ENCODE measurements at regions not wholly inside any gene's neighbourhood (a gene's known extent, or its start where the extent isn't known, plus 50 kb on each side); places are given as distances from the start of the nearest gene placed in this dataset.

DNA sequence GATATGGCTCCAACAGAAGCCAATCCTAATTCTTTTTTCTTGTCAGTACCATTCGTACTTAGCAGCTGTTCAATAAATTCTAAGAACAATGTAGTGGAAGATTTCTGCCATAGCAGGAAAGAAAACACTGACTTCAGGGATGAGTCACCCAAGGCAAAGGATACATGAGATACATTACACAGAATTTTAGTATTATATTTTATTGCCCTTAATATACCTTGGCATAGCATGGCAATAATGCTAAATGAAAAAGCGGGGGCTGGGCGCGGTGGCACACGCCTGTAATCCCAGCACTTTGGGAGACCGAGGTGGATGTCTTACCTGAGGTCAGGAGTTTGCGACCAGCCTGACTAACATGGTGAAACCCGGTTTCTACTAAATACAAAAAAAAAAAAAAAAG is 619.1 kb upstream of the DAB2 start:
- DNase-seq (ENCODE audit: low read depth): no peak

DNA sequence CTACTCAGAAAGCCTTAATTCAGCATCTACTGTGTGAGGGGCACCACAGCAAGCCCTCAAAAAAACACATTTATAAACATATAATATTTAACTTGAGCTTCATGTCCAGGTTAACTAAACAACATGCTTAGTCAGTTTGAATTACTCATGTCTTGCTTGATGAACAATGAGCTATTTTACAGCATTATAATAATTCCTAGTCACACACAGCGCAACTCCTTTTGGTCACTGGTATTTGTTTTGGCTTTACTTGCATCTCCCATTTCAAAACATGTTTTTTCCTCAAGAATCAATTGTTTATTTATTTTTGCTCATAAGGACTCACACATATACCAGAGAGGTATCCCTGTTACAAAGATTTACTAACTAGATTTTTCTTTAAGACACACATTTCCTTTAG is 616.7 kb upstream of the DAB2 start:
- no peak for DNase-seq (ENCODE audit: low read depth)

DNA sequence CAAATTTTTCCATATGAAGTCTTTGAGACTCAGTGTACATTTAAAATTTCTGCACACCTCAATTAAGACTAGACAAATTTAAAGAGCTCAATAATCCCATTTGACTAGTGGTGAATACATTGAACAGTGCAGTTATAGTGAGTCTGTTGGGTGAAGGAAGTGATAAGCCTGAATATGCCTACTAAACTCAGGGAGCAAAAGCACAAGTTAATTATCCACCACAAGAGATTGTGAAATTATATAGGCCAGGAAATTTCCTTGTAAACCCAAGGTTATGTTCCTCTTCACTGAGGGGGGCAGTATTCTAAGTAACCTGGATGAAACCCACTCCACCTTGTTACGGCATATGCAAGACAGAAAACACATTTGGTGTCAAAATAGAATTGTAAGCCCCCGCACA is 612.9 kb upstream of the DAB2 start:
- no peak for DNase-seq (ENCODE audit: low read depth)

DNA sequence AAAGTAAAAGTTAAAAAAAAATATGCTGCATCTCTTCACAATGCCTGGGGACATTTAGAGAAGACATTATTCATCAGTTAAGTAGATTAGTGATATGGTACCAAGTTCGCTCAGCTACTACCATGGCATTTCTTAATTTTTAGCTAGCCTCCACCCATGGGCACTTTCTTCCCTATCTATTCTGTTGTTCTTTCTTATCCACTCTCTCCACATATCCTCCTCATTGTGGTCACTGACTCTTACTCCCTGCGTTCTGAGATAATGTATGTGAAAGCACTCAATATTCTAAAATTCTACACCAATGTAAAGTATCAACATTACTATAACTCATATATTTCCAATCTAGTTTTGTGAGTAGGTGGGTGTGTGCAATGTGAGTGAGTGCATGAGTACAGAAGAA is 609.7 kb upstream of the DAB2 start:
- DNase-seq (ENCODE audit: low read depth): no peak

DNA sequence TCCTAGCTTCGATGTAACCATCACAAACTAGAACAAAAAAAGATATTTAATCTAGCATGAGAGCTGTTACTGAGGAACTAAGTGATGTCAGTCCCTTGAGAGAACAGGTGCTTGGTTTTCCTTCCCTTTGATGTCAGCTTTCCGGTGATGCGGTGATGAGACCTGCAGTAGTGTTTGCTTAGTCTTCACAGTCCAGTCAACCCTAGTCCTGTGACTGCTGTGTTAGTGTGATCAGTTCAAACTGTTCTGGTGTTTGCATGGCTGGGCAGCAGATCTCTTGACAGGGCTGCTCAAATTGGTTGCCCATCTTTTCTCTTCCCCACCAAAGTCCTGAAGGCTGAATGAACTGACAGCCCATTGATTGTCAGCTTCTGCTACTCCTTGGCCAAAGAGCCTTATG is 608.6 kb upstream of the DAB2 start:
- DNase-seq (ENCODE audit: low read depth): no peak

DNA sequence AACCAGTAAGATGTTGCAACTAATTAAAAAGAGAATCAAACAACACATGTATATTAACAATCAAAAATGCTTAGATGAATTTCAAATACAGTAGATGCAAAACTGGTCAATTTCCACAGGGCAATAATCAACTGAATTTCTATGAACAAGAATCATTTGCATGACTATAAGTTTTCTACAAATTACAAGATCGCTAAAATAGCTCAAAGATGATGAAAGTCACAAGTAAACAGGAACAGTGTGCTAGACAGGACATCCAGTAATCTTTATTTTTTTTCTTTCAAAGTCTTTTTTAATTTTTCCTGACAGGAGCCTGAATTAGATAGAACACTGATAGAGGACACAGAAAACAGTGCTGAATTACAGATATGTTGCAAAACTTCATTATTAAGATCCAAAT is 608.2 kb upstream of the DAB2 start:
- DNase-seq (ENCODE audit: low read depth): no peak

DNA sequence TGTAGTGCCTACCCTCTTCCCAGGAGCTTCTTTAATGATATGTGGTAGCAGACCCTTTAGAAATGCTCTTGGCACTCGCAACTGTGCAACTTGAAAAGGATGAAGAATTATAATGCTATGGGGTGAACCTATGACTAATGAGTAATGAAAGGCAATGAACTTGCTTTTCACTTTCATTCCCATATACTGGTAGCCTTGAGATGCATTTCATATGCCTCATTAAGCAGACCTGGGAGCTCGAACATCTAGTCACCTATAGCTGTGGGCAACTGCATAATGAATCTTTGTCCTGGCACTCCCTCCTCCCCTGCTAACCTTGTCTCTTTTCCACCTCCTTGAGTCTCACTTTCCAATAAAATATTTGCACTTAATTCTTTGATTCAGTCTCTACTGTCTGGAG is 605.9 kb upstream of the DAB2 start:
- no peak for DNase-seq (ENCODE audit: low read depth)

DNA sequence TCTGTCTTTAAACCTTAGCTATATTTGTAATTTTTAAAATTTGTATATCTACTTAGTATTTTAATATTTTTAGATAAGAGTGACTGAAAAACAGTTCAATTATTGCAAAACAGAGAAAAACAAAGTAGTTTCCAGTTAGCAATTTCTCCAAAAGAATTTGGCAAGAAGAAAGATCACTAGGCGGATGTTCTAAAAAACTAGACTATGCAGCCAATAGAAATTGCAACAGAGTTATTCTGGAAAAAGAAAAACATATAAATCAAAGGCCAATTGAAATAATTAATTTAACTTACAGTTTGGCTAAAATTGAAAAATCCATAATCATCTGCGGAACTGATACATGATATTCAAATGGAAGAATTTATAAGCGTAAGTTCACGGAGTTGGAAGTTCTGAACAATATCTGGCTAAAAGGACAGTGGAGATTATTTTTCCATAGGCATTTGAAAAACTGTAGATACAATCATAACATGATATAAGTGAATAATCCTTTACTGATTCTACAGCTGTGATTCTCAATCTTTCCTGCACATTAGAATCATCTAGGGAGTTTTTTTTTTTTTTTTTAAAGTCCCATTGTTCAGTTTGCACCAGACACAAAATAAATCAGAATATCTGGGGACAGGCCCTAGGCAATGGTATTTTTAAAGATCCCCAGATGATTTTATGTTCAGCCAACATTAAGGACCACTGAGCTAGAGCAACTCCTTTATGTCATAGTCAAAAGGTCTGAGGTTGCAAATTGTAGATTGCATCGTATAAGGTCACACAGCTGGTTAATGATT is 605.1 kb upstream of the DAB2 start:
- DNase-seq (ENCODE audit: low read depth): no peak

DNA sequence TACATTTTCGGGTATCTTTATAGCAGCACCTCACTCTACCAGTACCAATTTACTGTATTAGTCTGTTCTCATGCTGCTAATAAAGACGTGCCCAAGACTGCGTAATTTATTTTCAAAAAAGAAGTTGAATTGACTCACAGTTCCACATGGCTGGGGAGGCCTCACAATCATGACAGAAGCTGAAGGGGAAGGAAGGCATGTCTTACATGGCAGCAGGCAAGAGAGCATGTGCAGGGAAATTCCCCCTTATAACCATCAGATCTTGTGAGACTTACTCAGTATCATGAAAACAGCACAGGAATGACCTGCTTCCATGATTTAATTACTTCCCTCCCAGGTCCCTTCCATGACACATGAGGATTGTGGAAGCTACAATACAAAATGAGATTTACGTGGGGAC is 602.6 kb upstream of the DAB2 start:
- no peak for DNase-seq (ENCODE audit: low read depth)

DNA sequence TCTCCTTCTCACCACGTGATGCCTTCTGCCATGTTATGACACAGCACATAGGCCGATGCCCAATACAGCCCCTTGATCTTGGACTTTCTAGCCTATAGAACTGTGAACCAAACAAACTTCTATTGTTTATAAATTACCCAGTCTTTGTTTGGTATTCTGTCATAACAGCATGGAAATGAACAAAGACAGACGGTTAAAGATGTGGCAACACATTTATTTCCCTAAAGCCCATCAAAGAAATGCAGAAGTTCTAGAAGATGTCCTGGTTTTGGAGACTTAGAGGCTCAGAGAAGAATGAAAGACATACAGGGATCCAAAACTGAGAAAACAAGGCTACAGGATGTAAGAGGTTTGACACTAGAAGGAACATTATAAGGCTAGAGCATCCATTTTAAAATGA is 600.8 kb upstream of the DAB2 start:
- DNase-seq (ENCODE audit: low read depth): no peak

DNA sequence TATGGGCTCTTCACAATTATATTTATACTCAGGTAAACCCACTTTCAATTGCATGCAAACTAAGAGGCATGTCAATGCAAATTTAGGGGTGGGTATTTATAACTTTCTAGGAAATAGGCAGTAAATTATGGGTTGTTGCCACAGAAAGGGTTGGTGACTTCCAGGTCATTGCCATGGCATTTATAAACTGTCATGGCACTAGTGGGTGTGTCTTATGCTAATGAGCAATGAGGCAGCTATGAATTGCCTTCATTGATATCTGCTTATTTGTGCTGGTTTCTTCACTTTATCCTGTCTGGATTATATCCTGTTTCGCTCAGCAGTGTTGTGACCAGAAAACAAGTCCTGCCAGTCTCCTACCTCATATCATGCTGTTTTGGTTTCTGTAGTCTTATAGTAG is 597.3 kb upstream of the DAB2 start:
- DNase-seq (ENCODE audit: low read depth): no peak

DNA sequence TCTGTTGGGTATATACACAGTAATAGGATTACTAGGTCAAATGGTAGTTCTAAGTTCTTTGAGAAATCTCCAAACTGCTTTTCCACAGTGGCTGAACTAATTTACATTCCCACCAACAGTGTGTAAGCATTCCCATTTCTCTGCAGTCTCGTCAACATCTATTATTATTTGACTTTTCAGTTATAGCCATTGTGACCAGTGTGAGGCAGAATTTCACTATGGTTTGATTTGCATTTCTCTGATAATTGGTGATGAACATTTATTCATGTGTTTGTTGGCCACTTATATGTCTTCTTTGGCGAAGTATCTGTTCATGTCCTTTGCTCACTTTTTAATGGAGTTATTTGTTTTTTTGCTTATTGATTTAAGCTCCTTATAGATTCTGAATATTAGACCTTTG is 596.2 kb upstream of the DAB2 start:
- DNase-seq (ENCODE audit: low read depth): no peak

DNA sequence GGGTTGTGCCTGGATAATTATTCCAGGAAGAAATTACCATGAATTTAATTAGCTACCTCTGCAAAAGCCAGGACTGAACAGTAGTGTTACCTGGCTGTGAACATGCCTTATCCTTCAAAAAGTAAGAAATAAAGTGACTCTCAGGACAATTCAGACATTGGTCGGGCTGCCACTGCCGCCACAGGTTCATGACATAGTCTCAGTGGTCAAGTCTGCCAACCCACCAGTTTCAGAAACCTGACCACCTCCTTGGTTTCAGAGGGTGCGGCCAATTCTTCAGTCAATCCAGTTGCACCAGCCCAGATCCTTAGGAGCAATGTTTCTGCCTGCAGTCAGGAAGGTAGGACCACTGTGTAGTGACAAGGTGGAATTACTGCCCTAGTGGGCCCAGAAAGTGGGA is 593.1 kb upstream of the DAB2 start:
- DNase-seq (ENCODE audit: low read depth): no peak

DNA sequence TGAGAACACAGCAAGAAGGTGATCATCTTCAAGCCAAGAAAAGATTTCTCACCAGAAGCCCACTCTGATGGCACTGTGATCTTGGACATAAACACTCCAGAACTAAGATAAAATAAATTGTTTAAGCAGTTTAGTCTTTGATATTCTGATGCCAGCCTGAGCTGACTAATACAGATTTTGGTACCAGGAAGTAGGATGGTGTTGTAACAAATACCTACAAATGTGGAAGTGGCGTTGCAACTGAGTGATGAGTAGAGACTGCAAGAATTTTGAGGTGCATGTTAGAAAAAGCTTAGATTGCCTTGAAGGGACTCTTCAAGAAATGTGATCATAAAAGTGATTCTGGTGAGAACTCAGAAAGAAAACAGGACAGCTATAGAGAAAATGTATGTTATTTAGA is 592.4 kb upstream of the DAB2 start:
- no peak for DNase-seq (ENCODE audit: low read depth)

DNA sequence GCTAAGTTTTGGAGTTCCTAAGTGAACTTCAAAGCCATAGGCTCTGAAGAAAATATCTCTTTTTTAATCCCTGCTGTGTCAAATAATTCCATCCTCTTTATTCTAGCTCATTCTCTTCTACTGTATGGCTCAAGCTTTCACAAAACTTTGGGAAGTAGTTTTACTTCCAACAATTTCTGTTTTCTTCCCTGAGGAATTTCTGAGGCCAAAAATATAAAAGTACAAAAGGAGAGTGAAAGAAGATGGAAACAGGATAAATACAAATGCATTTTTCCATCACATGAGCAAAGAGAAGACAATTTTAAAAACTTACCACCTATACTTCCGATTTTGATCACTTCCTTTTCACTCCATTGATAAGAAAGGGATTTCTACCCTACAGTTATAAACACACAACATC is 585.7 kb upstream of the DAB2 start:
- DNase-seq (ENCODE audit: low read depth): no peak

DNA sequence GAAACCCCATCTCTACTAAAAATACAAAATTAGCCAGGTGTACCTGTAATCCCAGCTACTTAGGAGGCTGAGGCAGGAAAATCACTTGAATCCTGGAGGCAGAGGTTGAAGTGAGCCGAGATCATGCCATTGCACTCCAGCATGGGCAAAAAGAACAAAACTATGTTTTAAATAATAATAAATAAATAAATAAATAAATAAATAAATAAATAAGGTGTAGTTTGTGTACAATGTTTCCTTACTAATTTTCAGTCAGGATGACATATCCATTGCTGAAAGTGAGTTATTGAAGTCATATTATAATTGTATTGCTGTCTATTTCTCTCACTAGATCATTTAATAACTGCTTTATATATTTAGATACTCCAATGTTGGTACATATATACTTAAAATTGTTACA is 581.5 kb upstream of the DAB2 start:
- DNase-seq (ENCODE audit: low read depth): no peak

DNA sequence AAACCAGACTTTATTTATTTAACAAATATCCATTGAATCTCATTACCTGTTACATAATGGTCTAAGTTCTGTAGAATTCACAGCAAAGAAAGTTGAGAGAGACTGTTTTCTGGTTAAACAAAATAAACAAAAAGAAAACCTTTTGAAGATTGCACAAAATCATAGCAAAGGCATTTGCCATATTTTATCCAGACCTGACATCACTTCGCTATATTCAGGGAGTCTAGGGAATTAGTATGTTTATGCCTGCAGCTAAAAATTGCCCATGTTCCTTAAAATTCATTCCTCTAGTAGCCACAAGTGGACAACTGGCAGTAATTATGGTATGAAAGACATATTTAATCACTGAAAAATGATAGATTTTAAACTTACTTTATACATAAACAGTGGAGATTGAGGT is 577.0 kb upstream of the DAB2 start:
- DNase-seq (ENCODE audit: low read depth): no peak

DNA sequence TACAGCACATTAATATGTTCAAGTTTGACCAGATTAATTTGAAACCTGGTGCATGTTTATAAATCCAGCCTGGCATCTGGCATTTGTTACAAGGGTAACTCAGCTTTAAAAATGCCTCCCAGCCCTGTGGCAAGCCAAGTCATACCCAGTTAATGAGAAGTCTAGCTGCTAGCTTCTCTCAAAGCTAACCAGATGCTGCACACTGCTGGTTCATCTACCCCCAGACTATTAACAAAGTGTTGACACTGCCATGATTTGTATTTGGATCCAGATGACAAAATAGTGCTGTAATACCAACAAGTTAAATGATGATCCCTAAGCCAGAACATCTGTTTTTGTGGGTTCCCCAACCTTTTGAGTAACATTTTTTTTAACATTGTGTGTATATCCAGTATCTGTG is 573.7 kb upstream of the DAB2 start:
- no peak for DNase-seq (ENCODE audit: low read depth)

DNA sequence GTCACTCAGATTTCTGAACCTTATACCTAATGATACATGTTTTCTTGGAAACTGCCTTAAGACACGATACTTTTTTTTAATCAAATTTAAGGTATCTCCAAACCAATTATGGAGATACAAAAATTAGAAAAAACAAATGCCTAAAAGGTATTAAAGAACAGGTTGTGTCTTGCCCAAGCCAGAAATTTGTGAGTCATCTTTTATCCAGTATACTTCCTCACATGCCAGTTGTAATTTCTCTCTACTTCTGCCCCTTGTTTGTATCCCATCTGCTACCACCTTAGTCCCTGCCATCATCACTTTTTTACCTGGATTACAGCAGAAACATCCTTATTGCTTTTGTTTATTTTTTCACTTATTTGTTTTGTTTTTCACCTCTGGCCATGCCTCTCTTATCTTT is 571.2 kb upstream of the DAB2 start:
- DNase-seq (ENCODE audit: low read depth): no peak

DNA sequence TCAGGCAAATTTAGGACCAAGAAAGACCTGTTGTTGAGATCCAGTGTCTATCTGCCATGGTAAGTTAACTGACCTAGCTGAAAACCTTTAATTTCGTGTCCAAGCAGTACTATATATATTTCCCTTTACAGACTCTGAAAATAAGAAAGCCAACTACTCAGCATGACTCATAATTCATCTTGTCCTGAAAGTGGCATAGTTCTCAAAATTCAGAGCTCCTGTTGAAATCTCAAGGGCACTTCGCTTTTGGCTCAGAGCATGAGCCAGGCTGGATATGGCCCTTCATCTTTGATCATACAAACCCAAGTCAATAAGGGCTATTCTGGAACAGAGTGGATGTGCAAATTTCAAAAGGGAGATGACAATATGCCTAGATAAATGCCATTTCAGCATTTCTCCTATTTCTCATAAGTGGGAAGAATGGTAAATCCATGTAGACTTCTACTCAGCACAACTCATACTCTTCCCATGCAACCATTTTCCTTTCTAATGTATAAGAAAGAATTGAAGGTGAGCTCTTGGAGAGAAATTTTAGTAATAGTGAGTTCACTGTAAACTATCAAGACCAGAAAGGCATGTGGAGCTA is 567.9 kb upstream of the DAB2 start:
- DNase-seq (ENCODE audit: low read depth): no peak

DNA sequence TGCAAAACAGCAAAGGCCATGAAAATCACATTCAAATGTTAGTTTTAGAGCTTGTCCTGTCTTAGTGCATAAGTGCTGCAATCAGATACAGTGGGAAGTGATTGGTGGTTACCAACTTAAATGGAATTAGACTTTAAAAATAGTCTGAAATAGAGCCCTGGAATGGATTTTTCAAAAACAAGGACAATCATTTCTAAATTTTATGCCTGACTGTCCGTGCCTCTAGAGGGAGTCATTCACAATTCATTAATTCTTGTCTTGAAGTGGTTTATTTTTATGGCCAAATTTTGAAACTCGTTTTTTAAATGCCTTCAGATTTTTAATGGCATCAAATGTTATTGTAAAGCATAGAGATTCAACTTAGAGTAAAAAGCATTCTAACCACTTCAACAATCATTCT is 561.8 kb upstream of the DAB2 start:
- DNase-seq (ENCODE audit: low read depth): no peak

DNA sequence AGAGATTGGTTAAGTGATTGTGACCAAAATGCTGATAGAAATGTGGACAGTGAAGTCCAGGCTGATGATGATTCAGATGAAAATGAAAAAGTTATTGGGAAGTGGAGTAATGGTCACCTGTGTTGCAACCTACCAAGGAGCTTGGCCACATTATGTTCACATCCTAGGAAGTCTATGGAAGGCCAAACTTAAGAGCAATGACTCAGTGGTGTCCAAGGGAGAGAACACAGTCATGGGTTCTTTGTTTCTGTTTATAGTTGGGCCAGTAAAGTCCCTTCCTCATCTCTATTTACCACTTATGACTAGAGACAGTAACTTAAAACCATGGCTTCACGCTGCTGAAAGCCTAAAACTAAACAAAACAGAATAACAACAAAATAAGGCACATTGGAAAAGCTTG is 555.3 kb upstream of the DAB2 start:
- no peak for DNase-seq (ENCODE audit: low read depth)

DNA sequence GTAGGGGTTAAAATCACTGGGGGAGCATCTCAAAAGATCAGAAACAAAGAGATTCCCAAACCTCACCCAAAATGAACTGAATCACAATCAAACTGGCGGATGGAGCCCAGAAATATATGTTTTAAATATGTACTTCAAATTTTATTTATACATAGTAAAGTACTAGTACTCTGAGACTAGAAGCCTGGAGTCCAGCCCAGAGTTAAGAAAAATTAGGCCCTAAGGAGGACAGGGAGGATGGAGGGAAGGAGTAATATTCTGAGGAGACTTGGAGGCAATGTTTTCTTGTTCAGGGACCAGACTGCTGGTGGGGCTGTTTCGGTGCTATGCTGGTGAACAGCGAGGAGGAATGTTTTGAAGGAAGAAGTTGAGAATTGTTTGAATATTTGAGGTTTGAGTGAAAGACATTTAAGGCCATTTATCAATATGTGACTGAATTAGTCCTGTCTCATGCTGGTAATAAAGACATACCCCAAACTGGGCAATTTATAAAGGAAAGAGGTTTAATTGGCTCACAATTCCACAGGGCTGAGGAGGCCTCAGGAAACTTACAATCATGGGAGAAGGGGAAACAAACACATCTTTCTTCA is 552.4 kb upstream of the DAB2 start:
- no peak for DNase-seq (ENCODE audit: low read depth)

Data from HS-5 (cell line).